ENCODE measurements at regions not wholly inside any gene's neighbourhood (a gene's known extent, or its start where the extent isn't known, plus 50 kb on each side); places are given as distances from the start of the nearest gene placed in this dataset.

- DNase-seq (ENCODE audit: low read depth in 3 of 3), result no peak
Observed at GRCh38 chr2:41878716-41879234, 169.0 kb upstream of the PKDCC start.

GRCh38 chr2:41879235-41879916, 168.4 kb upstream of the PKDCC start:
- DNase-seq (ENCODE audit: low read depth in 3 of 3), result no peak

DNA sequence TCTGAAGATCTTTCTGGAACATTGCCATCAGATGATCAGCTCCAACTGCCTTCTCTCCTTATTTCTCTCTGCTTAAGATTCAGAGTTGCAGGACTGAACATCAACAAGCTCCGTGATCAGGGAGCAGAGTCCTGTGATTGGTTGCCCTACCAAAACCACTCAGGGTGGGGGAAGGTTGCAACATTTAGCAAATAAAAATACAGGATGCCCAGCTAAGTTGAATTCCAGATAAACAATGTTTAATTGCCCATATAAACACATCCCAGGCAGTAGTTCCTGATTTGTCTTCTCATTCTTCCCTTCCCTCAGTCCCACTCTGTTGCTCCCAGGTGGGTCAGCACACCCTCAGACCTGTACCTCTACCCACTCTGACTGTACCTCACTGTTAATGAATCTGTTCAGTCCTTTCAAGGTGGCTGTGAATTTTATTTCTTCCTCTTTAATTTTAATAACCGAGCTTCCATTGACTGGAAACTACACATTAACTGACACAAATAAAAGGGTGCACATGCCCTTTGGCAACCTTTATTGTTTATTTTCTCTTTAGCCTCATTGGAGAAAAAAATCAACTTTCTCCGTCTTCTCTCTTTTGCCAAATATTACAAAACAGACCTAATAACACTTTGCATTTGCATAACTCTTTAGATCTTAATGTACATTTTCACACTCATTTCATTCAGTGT, 167.1 kb upstream of the PKDCC start:
- no peak for DNase-seq (ENCODE audit: low read depth in 3 of 3)

DNA sequence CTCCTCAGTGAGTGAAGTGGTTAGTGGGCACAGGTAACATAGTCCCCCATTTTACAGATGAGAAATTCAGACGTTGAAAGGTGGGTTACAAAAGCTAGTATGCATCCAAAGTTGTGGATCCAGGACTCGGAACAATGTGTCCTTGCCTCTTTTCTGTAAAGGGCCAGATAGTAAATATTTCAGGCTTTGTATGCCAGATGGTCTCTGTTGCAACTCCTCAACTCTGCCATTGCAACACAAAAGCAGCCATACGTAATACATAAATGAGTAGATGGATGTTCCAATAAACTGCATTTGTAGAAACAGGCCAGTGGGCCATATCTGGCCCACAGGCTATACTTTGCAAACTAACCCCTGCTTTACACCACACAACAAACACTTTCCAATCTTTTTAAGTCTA, 166.6 kb upstream of the PKDCC start:
- no peak for DNase-seq (ENCODE audit: low read depth in 3 of 3)

GRCh38 chr2:41884718-41885117, 163.1 kb upstream of the PKDCC start:
- DNase-seq (ENCODE audit: low read depth in 3 of 3), result no peak

DNA sequence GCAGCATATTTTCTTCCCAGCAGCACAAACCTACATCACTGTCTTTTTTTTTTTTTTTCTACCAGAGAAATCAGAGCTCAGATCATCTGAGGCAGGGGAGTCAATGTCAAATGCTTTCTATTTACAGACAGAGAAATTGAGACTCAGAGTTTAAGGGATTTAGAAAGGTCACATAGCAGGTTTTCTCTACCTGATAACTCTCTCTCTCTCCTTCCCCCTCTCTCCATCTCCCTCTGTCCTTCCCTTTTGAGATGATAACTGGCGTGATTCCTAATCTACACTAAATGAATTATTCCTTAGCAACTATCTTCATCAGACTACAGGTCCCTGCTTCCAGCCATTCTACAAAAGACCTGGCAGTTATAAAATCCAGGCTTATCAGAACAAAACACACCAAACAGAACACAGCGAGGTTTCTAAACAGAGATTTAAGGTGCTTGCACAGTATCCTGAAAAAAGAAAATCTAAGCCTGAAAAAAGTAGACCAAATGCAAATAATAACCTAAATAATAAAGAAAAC, 161.6 kb upstream of the PKDCC start:
- no peak for DNase-seq (ENCODE audit: low read depth in 3 of 3)

- DNase-seq (ENCODE audit: low read depth in 3 of 3), result no peak
Observed at GRCh38 chr2:41886757-41887156, 161.1 kb upstream of the PKDCC start.

DNA sequence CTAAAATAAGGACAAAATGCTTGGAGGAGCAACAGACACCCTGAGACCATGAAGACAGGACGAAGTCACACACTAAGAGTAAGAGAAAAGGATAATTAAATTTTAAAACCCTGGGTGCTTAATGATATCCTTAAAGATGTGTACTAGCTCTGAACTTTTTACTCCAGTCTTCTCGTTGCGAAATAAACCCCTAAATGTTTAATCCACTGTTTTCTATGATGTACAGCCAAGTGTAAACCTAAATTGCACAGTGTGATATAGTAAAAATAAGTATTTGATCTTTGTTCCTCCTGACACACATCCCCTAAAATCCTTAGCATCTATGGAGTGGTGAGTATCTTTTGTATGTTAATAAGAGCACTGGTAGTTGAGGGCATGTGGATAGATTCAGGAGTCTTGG, 157.5 kb upstream of the PKDCC start:
- DNase-seq (ENCODE audit: low read depth in 3 of 3), result no peak

DNA sequence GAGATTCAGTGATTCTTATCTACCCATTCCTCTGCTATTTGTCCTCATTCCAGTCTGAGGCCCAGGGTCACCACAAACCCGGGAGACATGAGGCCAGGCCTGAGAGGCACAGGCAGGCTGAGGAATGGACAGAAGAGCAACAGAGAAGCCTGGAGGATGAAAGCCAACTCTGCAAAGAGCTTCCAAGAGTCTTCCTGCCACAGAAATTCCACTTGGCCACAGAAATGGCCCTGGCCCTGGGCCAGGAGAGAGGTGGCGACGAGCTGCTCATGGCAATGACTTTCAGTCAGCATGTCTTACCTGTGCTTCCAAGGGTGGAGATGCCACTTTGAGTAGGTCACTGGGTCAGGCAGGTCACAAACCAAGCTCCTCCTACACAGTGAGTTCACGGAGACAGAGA, 155.3 kb upstream of the PKDCC start:
- no peak for DNase-seq (ENCODE audit: low read depth in 3 of 3)

GRCh38 chr2:41894563-41895333, 153.1 kb upstream of the PKDCC start:
- DNase-seq (ENCODE audit: low read depth in 3 of 3), result no peak

DNA sequence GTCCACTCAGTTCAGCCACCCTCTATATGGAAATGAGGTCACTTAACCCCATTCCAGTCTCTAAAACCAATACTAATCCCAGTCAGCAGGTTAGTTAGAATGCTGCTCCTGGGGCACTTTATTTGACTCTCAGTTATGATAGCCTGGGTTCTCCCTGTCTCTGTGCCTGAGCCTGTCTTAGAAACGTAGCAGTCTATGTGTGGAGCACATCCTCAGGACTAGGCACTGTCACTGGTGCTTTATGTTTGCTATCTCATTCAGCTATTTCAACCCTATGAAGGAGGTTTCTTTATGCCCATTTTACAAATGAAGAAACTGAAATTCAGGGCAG, 152.5 kb upstream of the PKDCC start:
- no peak for DNase-seq (ENCODE audit: low read depth in 3 of 3)

GRCh38 chr2:41896186-41896846, 151.5 kb upstream of the PKDCC start:
- no peak for DNase-seq (ENCODE audit: low read depth in 3 of 3)

DNA sequence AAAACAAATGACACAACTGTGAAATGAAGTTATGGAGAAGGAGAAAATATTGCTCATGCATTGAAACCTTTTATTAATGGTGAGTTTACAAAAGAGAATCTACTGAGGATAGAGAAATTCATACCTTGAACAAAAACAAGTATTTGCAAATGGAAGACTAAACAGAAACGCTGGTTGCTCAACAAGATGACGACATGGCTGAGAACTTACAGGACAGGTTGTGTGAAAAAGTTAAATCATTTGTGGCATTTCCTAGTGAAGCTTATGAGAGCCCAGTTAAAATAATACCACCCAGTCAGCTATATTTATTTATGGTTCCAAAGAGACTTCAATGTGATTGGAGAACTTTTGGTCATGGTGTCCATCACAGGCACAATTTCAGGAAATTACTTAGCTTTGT, 148.6 kb upstream of the PKDCC start:
- DNase-seq (ENCODE audit: low read depth in 3 of 3), result no peak

DNA sequence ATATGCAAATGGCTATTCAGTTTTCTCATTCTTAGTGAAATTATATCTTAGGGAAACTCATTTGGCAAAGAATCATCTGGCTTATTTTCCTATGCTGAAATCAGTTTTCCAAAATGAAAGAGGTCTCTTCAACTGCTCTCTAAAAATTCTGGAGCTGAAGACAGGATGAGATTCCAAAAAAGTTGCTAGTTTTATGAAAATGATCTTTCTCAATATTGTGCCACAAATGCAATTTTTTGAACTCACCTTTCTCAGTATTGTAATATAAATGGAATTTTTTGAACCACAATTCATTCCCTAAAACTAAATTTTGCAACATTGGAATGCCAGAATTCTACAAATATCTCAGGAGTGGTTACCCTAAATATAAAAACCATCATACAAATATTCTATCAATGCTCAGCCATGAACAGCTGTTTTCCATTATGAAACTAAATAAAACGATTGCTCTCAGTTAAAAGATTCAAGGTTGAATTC, 147.7 kb upstream of the PKDCC start:
- no peak for DNase-seq (ENCODE audit: low read depth in 3 of 3)

- no peak for DNase-seq (ENCODE audit: low read depth in 3 of 3)
Observed at GRCh38 chr2:41902897-41903296, 144.9 kb upstream of the PKDCC start.

GRCh38 chr2:41903474-41904135, 144.2 kb upstream of the PKDCC start:
- no peak for DNase-seq (ENCODE audit: low read depth in 3 of 3)

- DNase-seq (ENCODE audit: low read depth in 3 of 3), result no peak
Observed at GRCh38 chr2:41904459-41904858, 143.4 kb upstream of the PKDCC start.

- DNase-seq (ENCODE audit: low read depth in 3 of 3), result no peak
Observed at GRCh38 chr2:41905597-41906337, 142.1 kb upstream of the PKDCC start.

DNA sequence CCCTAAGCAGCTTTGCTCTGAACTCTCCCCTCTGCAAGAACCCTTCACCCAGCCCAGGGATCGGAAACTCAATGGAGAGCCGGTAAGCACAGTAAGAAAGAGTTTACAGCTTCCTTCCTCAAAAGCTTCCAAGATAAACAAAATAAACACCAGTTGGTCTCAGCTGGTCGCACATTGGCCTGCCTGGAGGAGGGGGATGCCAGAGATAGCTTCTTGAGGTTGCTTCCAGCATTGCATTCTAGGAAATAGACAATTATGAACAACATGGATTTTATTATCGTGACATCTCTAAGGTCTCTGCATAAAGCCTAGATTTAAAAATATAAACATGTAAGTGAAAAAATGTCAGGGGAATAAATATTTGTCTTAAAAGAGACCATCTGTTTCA, 141.5 kb upstream of the PKDCC start:
- no peak for DNase-seq (ENCODE audit: low read depth in 3 of 3)

- DNase-seq (ENCODE audit: low read depth in 3 of 3), result no peak
Observed at GRCh38 chr2:41907141-41907540, 140.7 kb upstream of the PKDCC start.

DNA sequence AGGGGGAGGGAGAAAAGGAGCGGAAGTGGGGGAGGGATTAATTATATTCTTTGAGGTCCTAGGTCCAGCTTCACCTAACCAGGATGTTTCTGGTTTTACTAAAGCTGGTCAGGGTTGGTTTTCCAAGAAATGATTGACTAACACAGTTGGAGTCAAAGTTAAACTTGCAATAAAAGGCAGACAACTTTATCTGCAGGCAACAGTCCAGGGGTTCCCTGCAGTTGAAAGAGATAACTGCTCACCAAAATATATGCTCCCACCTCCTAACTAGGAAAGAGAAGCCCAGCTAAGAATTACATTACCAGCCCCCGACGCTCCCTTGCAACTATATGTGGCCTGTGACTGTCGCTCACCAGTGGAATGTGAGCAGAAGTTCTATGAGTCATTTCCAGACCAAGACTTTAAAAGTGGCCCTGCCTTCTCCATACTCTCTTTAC, 140.0 kb upstream of the PKDCC start:
- no peak for DNase-seq (ENCODE audit: low read depth in 3 of 3)

All from stimulated activated CD4-positive, alpha-beta T cell treated with anti-CD3 and anti-CD28 coated beads, TNF-alpha, amount 100 ng/mL, for 4 hours (primary cell).